Mucosa of rectum (tissue), 2 donors: ENCODE measurements at regions not wholly inside any gene's neighbourhood (a gene's known extent, or its start where the extent isn't known, plus 50 kb on each side); places are given as distances from the start of the nearest gene placed in this dataset.

ENCODE experiments used
- H3K27ac ChIP-seq, 2 donors: one replicate each; pipeline ENCODE4 v1.7.0; 2013; ENCODE audit warnings: inconsistent platforms in 2 of 2, low read depth in 2 of 2, low read length in 2 of 2
- H3K27me3 ChIP-seq, 2 donors: one replicate each; pipeline ENCODE4 v1.7.0; 2013; ENCODE audit warnings: low read length in 2 of 2; ENCODE audit not compliant: control insufficient read depth in 2 of 2, insufficient read depth in 2 of 2
- H3K36me3 ChIP-seq, 2 donors: one replicate each; pipeline ENCODE4 v1.7.0; 2013; ENCODE audit warnings: low read length in 2 of 2; ENCODE audit not compliant: control insufficient read depth in 2 of 2, insufficient read depth in 2 of 2
- H3K4me1 ChIP-seq, 2 donors: one replicate each; pipeline ENCODE4 v1.7.0; 2013; ENCODE audit warnings: low read length in 2 of 2, mild to moderate bottlenecking in 1 of 2; ENCODE audit not compliant: control insufficient read depth in 2 of 2, insufficient read depth in 2 of 2
- H3K4me3 ChIP-seq, 2 donors: one replicate each; pipeline ENCODE4 v1.7.0; 2013; ENCODE audit warnings: low read length in 2 of 2
- H3K9ac ChIP-seq, 2 donors: one replicate each; pipeline ENCODE4 v1.7.0; 2013; ENCODE audit warnings: low read length in 2 of 2, low read depth in 1 of 2, mild to moderate bottlenecking in 1 of 2
- H3K9me3 ChIP-seq, 2 donors: one replicate each; pipeline ENCODE4 v1.7.0; 2013; ENCODE audit warnings: low read length in 2 of 2; ENCODE audit not compliant: control insufficient read depth in 2 of 2
- donor health status: healthy.
- donor health status: Normal muscosa, but diverticular disease.

GRCh38 chr4:31383767-31384166 is 663.6 kb downstream of the PCDH7 start:
- no peak overlapping the region for H3K27ac ChIP-seq
- no peaks in the 10 kb centered on the region for H3K9me3 ChIP-seq
- no peaks in the 10 kb centered on the region for H3K27me3 ChIP-seq
- H3K4me1 ChIP-seq: no peaks in the 10 kb centered on the region
- no peak overlapping the region for H3K9ac ChIP-seq
- H3K36me3 ChIP-seq: no peaks in the 10 kb centered on the region
- H3K4me3 ChIP-seq: no peak overlapping the region

DNA sequence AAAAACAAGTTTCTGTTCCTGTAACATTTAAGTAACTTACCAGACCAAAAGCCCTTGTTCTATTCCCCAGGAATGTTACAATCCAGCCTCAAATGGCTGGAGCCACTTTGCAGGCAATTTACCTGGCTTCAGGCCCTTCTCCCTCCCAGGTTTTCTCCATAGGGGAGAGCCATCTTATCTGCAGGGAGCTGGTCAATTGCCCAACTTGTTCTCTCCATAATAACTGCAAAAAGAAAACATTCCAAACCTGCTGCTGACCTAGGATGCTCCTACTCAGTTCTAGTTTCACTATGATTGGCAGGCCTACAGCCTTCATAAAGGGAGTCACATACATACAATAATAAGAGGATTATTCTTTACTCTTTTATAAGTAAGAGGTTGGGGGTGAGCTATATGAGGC is 670.7 kb downstream of the PCDH7 start:
- Histone ChIP-seq H3K9ac (no peak overlapping the region), H3K36me3 (no peaks in the 10 kb centered on the region), H3K4me3 (no peak overlapping the region), H3K27ac (no peak overlapping the region), H3K9me3 (no peaks in the 10 kb centered on the region), H3K4me1 (no peaks in the 10 kb centered on the region), H3K27me3 (no peaks in the 10 kb centered on the region)

GRCh38 chr4:31391976-31392375 is 671.8 kb downstream of the PCDH7 start:
- H3K36me3 ChIP-seq: no peaks in the 10 kb centered on the region
- no peak overlapping the region for H3K4me3 ChIP-seq
- H3K27me3 ChIP-seq: no peaks in the 10 kb centered on the region
- H3K27ac ChIP-seq: no peak overlapping the region
- no peaks in the 10 kb centered on the region for H3K4me1 ChIP-seq
- H3K9me3 ChIP-seq: no peaks in the 10 kb centered on the region
- no peak overlapping the region for H3K9ac ChIP-seq

- no peak overlapping the region for H3K9ac ChIP-seq
- no peak overlapping the region for H3K4me3 ChIP-seq
- no peaks in the 10 kb centered on the region for H3K4me1 ChIP-seq
- H3K36me3 ChIP-seq: no peaks in the 10 kb centered on the region
- no peaks in the 10 kb centered on the region for H3K27me3 ChIP-seq
- H3K9me3 ChIP-seq: no peaks in the 10 kb centered on the region
- H3K27ac ChIP-seq: no peak overlapping the region
These were observed 672.8 kb downstream of the PCDH7 start for GRCh38 chr4:31392923-31393322.

DNA sequence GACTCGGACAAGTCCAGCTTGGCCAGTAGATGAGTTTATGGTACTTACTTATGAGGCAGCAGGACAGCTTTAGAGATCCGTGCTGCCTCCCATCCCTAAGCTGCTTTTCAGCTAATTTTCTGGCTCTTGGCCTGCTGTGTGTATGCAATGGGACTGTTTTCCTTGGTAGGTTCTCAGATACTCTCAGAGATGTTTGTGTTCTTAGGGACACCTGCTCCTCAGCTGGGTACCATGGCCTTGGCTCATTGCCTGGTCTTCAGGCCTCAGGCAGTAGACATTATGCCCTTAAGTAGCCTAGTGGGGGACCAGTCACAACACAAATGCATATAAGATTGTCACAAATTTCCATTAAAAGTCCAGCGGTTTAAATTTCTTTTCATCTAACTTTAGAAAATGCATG is 688.0 kb downstream of the PCDH7 start:
- no peaks in the 10 kb centered on the region for H3K36me3 ChIP-seq
- H3K4me3 ChIP-seq: no peak overlapping the region
- H3K9ac ChIP-seq: no peak overlapping the region
- no peaks in the 10 kb centered on the region for H3K9me3 ChIP-seq
- H3K4me1 ChIP-seq: peaks cover 0 to 2% of the 10 kb centered on the region in 2 donors
- no peak overlapping the region for H3K27ac ChIP-seq
- no peaks in the 10 kb centered on the region for H3K27me3 ChIP-seq

DNA sequence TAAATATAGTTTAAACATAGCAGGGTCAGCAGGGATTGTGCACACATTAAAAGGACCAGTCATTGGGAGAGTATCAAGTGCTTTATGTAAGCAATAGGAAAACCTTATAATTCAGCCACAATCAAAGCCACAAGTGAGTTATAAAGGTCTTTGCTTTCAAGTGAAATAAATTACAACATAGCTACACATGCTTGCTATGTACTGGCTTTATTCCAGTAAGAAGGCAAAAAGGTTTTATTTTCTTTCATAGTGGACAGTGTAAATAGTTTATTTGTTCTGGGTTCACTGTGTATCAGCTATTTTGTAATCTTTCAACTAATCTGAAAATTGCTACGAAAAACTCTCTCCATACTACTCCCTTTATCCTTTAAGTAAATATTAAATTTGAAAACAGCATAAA is 691.4 kb downstream of the PCDH7 start:
- H3K27me3 ChIP-seq: no peaks in the 10 kb centered on the region
- H3K4me1 ChIP-seq: peaks cover 5 to 11% of the 10 kb centered on the region in 2 donors
- no peak overlapping the region for H3K27ac ChIP-seq
- no peak overlapping the region for H3K9ac ChIP-seq
- H3K36me3 ChIP-seq: no peaks in the 10 kb centered on the region
- H3K4me3 ChIP-seq: no peak overlapping the region
- no peaks in the 10 kb centered on the region for H3K9me3 ChIP-seq

DNA sequence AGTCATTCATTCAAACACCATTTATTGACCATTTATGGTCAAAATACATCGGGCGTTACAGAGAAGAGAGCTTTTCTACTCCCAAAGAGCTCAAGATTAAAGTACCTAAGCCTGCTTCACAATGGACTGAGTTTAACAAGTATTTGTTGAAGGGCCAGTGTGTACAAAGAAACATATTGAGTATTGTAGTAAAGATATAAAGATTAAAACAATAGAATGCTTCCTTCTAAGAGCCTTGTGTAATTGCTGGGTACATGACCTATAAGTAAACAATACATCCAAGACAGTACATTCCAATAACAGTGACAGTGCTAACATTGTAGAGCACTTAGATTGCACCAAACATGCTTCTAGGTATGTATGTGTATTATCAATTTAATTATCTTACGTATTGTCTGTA is 695.5 kb downstream of the PCDH7 start:
- no peak overlapping the region for H3K27ac ChIP-seq
- no peak overlapping the region for H3K9ac ChIP-seq
- H3K27me3 ChIP-seq: no peaks in the 10 kb centered on the region
- H3K36me3 ChIP-seq: no peaks in the 10 kb centered on the region
- peak overlapping the region in 1 of 2 donors; percentile 20 for H3K4me3 ChIP-seq
- no peaks in the 10 kb centered on the region for H3K9me3 ChIP-seq
- H3K4me1 ChIP-seq: peaks cover 5 to 11% of the 10 kb centered on the region in 2 donors

- Histone ChIP-seq H3K9ac (no peak overlapping the region), H3K4me3 (no peak overlapping the region), H3K36me3 (no peaks in the 10 kb centered on the region), H3K27ac (no peak overlapping the region), H3K4me1 (peaks cover 5 to 11% of the 10 kb centered on the region in 2 donors), H3K27me3 (no peaks in the 10 kb centered on the region), H3K9me3 (no peaks in the 10 kb centered on the region)
These were observed 696.3 kb downstream of the PCDH7 start for GRCh38 chr4:31416498-31416897.

DNA sequence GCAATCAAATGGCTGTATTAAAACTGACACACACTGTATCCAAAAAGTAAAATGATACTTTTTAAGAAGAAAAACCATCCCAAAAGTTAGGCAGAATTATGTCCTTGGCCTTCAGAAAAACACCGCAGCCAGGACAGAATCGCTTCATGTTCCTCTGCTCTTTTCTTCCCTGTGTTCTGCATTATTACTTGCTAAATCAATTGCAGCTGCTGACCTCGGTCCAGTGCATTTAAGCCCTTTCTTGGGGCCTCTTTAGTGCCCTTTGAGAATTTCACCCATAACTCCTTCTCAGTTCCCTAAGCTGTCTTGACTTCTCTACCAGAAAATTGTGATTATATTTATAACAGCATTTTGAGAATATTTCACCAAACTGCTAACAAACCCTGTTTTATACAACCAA is 696.9 kb downstream of the PCDH7 start:
- H3K4me3 ChIP-seq: no peak overlapping the region
- no peak overlapping the region for H3K9ac ChIP-seq
- H3K36me3 ChIP-seq: no peaks in the 10 kb centered on the region
- H3K4me1 ChIP-seq: peaks cover 5 to 9% of the 10 kb centered on the region in 2 donors
- H3K9me3 ChIP-seq: no peaks in the 10 kb centered on the region
- no peak overlapping the region for H3K27ac ChIP-seq
- H3K27me3 ChIP-seq: no peaks in the 10 kb centered on the region

DNA sequence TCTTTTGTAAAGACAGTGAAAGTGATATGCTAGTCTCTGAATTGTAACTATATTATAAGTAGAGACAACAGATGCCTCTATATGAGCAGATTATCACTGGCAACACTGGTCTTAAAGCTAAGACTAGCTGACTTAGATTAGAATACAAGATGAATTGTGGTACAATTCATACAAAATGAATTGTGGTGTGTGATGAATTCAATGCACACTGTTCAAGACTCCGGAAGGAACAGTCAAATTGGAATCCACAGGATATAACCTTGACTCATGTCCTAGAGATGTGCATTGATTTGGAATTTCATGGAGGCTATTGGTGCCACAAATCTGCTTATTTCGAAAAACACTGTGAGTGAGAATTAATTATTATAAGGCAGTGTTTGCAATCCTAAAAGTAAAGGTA is 701.8 kb downstream of the PCDH7 start:
- H3K4me1 ChIP-seq: no peaks in the 10 kb centered on the region

GRCh38 chr4:31427691-31428090 is 707.5 kb downstream of the PCDH7 start:
- Histone ChIP-seq H3K9ac (no peak overlapping the region), H3K36me3 (no peaks in the 10 kb centered on the region), H3K27ac (no peak overlapping the region), H3K4me1 (no peaks in the 10 kb centered on the region), H3K9me3 (no peaks in the 10 kb centered on the region), H3K4me3 (no peak overlapping the region), H3K27me3 (no peaks in the 10 kb centered on the region)

More for the DNA sequence above, 701.8 kb downstream of the PCDH7 start:
- Histone ChIP-seq H3K36me3 (no peaks in the 10 kb centered on the region), H3K9me3 (no peaks in the 10 kb centered on the region), H3K27ac (no peak overlapping the region), H3K4me3 (no peak overlapping the region), H3K9ac (no peak overlapping the region), H3K27me3 (no peaks in the 10 kb centered on the region)
